Thyroid gland (tissue), 4 donors: ENCODE measurements at regions not wholly inside any gene's neighbourhood (a gene's known extent, or its start where the extent isn't known, plus 50 kb on each side); places are given as distances from the start of the nearest gene placed in this dataset.

Source experiments
- DNase-seq, 2 donors: peaks; one replicate each; pipeline ENCODE4 v3.0.0-alpha.2; 2019
- H3K27ac ChIP-seq, 3 donors: fragments of 200-600 bp; sonication (generic); 1 replicate in 2 of 3; 2 replicates in 1 of 3; pipeline ENCODE4 v1.5.1; 2016 to 2019; ENCODE audit warnings: mild to moderate bottlenecking in 1 of 3, moderate library complexity in 1 of 3
- H3K27me3 ChIP-seq: fragments of 200-600 bp; sonication (generic); one replicate; pipeline ENCODE4 v1.5.1; 2019
- H3K36me3 ChIP-seq, 2 donors: fragments of 200-600 bp; sonication (generic); one replicate each; pipeline ENCODE4 v1.5.1; 2016 to 2019
- H3K4me1 ChIP-seq, 2 donors: fragments of 200-600 bp; sonication (generic); one replicate each; pipeline ENCODE4 v1.5.1; 2017 to 2019
- H3K4me3 ChIP-seq, 3 donors: fragments of 200-600 bp; sonication (generic); replicated peaks in 1 of 3; 1 replicate in 2 of 3; 2 replicates in 1 of 3; pipeline ENCODE4 v1.5.1; 2016; ENCODE audit warnings: mild to moderate bottlenecking in 1 of 3
- H3K9me3 ChIP-seq: fragments of 200-600 bp; sonication (generic); one replicate; pipeline ENCODE4 v1.5.1; 2017
- CTCF ChIP-seq, 6 experiments: fragments of 200-600 bp in 3 of 6; fragments of 450-650 bp in 3 of 6; sonication (generic) in 3 of 6; IDR thresholded peaks; one replicate each; pipeline ENCODE4 v1.5.1; 2016 to 2019; ENCODE audit warnings: antibody characterized with exemption in 6 of 6, mild to moderate bottlenecking in 2 of 6, inconsistent platforms in 1 of 6, moderate library complexity in 1 of 6
- POLR2A ChIP-seq, 2 donors: fragments of 450-650 bp; IDR thresholded peaks; one replicate each; pipeline ENCODE4 v1.6.1; 2017; ENCODE audit warnings: antibody characterized with exemption in 2 of 2, mild to moderate bottlenecking in 2 of 2, moderate library complexity in 1 of 2
- WGBS, 2 donors: methylation state at CpG; one replicate each; pipeline ENCODE4 v1.1.5; 2017; 5-methylcytosine and 5-hydroxymethylcytosine counted together
- intact Hi-C: fragments of 100-400 bp; cut with DNase I; formaldehyde crosslinking; loops from one replicate; pipeline ENCODE4 v1.15.1; 2023

DNA sequence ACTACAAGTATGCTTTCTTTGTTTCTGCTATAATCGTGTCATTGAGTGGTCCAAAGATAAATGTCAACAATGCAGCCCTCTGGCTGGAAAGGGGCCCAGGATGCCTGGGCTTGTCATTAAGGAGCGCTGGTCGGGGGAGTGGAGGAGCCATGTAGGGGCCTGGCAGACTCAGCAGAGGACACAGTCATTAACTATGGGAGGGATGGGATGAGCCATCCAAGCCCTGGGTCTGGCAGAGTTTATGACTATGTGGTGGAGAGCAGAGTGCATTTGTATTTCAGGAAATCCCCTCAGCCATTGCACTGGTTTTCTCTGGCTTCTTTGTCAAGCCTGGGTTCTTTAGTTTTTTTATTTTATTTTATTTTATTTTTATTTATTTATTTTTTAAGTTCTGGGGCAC, 243.1 kb downstream of the C12orf75 start:
- Histone ChIP-seq H3K36me3 (no peaks in the 10 kb centered on the region), H3K4me3 (no peak overlapping the region), H3K9me3 (no peaks in the 10 kb centered on the region), H3K27ac (no peak overlapping the region), H3K27me3 (no peaks in the 10 kb centered on the region), H3K4me1 (no peaks in the 10 kb centered on the region)
- intact Hi-C loops, result no loop called here
- 81 to 82% methylated on average over 3 of the region's 3 CpGs for WGBS, 2 donors
- no peak for DNase-seq
- TF ChIP-seq POLR2A (IDR thresholded peaks at IDR 0.05) (no peak), CTCF (IDR thresholded peaks at IDR 0.05) (no peak)

GRCh38 chr12:105574056-105574715, 243.7 kb downstream of the C12orf75 start:
- H3K4me3 ChIP-seq, result no peak overlapping the region
- TF ChIP-seq CTCF (IDR thresholded peaks at IDR 0.05) (no peak), POLR2A (IDR thresholded peaks at IDR 0.05) (no peak)
- H3K9me3 ChIP-seq, result no peaks in the 10 kb centered on the region
- no peak overlapping the region for H3K27ac ChIP-seq
- 76 to 81% methylated on average over 5 of the region's 5 CpGs for WGBS, 2 donors
- peak in 1 of 2 donors; percentile 8 for DNase-seq
- H3K36me3 ChIP-seq, result no peaks in the 10 kb centered on the region
- intact Hi-C loops, result no loop called here
- no peaks in the 10 kb centered on the region for H3K27me3 ChIP-seq
- H3K4me1 ChIP-seq, result no peaks in the 10 kb centered on the region

GRCh38 chr12:105575235-105575634, 244.7 kb downstream of the C12orf75 start:
- intact Hi-C loops, result no loop called here
- WGBS, 2 donors, result 75 to 77% methylated on average over 2 of the region's 2 CpGs
- Histone ChIP-seq H3K27me3 (no peaks in the 10 kb centered on the region), H3K4me1 (no peaks in the 10 kb centered on the region), H3K27ac (no peak overlapping the region), H3K9me3 (no peaks in the 10 kb centered on the region), H3K36me3 (no peaks in the 10 kb centered on the region), H3K4me3 (no peak overlapping the region)
- DNase-seq, result no peak
- TF ChIP-seq CTCF (IDR thresholded peaks at IDR 0.05), result no peak
- no peak for TF ChIP-seq POLR2A (IDR thresholded peaks at IDR 0.05)

GRCh38 chr12:105576261-105576660, 245.8 kb downstream of the C12orf75 start:
- 97 to 100% methylated on average over 2 of the region's 2 CpGs for WGBS, 2 donors

More at GRCh38 chr12:105576261-105576660, 245.8 kb downstream of the C12orf75 start:
- intact Hi-C loops, result no loop called here
- Histone ChIP-seq H3K36me3 (no peaks in the 10 kb centered on the region), H3K9me3 (no peaks in the 10 kb centered on the region), H3K4me3 (no peak overlapping the region), H3K27me3 (no peaks in the 10 kb centered on the region), H3K27ac (no peak overlapping the region), H3K4me1 (no peaks in the 10 kb centered on the region)
- DNase-seq, result no peak
- no peak for TF ChIP-seq CTCF (IDR thresholded peaks at IDR 0.05)
- TF ChIP-seq POLR2A (IDR thresholded peaks at IDR 0.05), result no peak
